ENCODE measurements at regions not wholly inside any gene's neighbourhood (a gene's known extent, or its start where the extent isn't known, plus 50 kb on each side); places are given as distances from the start of the nearest gene placed in this dataset.
"Not testable (repeated sequence)": the region's sequence is repeated elsewhere in the genome, so short reads cannot be mapped to it uniquely, and the experiment has no call there.

GRCh38 chr11:23480736-23481135, 620.5 kb upstream of the CCDC179 start:
- intact Hi-C loops (cut with DNase I), result no loop called here
- no peak for DNase-seq
- H3K4me1 ChIP-seq, result no peaks in the 10 kb centered on the region

GRCh38 chr11:23484146-23484545, 623.9 kb upstream of the CCDC179 start:
- H3K4me3 ChIP-seq; H3K4me1 ChIP-seq; H3K36me3 ChIP-seq (ENCODE audit: insufficient read depth in 1 of 2, low read depth in 1 of 2); DNase-seq; ATAC-seq; H3K27me3 ChIP-seq (ENCODE audit: insufficient read depth in 3 of 3, low read length in 2 of 3); H3K9me3 ChIP-seq; H3K27ac ChIP-seq; intact Hi-C loops (cut with DNase I): not testable (repeated sequence)
- WGBS, 3 donors, result 30 to 64% (median 33%) methylated on average over 3 of the region's 3 CpGs

More at GRCh38 chr11:23480736-23481135, 620.5 kb upstream of the CCDC179 start:
- Histone ChIP-seq H3K4me3 (no peak overlapping the region), H3K9me3 (no peaks in the 10 kb centered on the region), H3K36me3 (ENCODE audit: insufficient read depth in 1 of 2, low read depth in 1 of 2) (no peaks in the 10 kb centered on the region), H3K27ac (no peak overlapping the region), H3K27me3 (ENCODE audit: insufficient read depth in 3 of 3, low read length in 2 of 3) (no peaks in the 10 kb centered on the region)
- no peak for TF ChIP-seq CTCF (IDR thresholded peaks at IDR 0.05)
- ATAC-seq, result no peak

- H3K9me3 ChIP-seq; ATAC-seq; H3K4me3 ChIP-seq; H3K4me1 ChIP-seq; H3K27ac ChIP-seq; intact Hi-C loops (cut with DNase I); H3K27me3 ChIP-seq (ENCODE audit: insufficient read depth in 3 of 3, low read length in 2 of 3); DNase-seq; H3K36me3 ChIP-seq (ENCODE audit: insufficient read depth in 1 of 2, low read depth in 1 of 2): not testable (repeated sequence)
- 78 to 89% (median 82%) methylated on average over 3 of the region's 3 CpGs for WGBS, 3 donors
Observed at GRCh38 chr11:23484618-23485017, 624.3 kb upstream of the CCDC179 start.

- no peak for TF ChIP-seq CTCF (IDR thresholded peaks at IDR 0.05)
- H3K9me3 ChIP-seq, result no peaks in the 10 kb centered on the region
- intact Hi-C loops (cut with DNase I), result no loop called here
- no peak overlapping the region for H3K4me3 ChIP-seq
- H3K36me3 ChIP-seq (ENCODE audit: insufficient read depth in 1 of 2, low read depth in 1 of 2), result no peaks in the 10 kb centered on the region
- H3K4me1 ChIP-seq, result no peaks in the 10 kb centered on the region
- H3K27me3 ChIP-seq (ENCODE audit: insufficient read depth in 3 of 3, low read length in 2 of 3), result no peaks in the 10 kb centered on the region
- WGBS, 3 donors, result 37 to 46% (median 42%) methylated on average over 3 of the region's 3 CpGs
- no peak for DNase-seq
- H3K27ac ChIP-seq, result no peak overlapping the region
- ATAC-seq, result no peak
Observed at GRCh38 chr11:23490557-23491235, 630.4 kb upstream of the CCDC179 start.

- no peak for ATAC-seq
- H3K9me3 ChIP-seq, result no peaks in the 10 kb centered on the region
Observed at GRCh38 chr11:23494981-23495380, 634.7 kb upstream of the CCDC179 start.

More at GRCh38 chr11:23494981-23495380, 634.7 kb upstream of the CCDC179 start:
- no peak overlapping the region for H3K27ac ChIP-seq
- DNase-seq, result no peak
- WGBS, 3 donors, result 71 to 77% (median 73%) methylated on average over 2 of the region's 2 CpGs
- H3K36me3 ChIP-seq (ENCODE audit: insufficient read depth in 1 of 2, low read depth in 1 of 2), result no peaks in the 10 kb centered on the region
- H3K4me1 ChIP-seq, result no peaks in the 10 kb centered on the region
- no peaks in the 10 kb centered on the region for H3K27me3 ChIP-seq (ENCODE audit: insufficient read depth in 3 of 3, low read length in 2 of 3)
- no peak overlapping the region for H3K4me3 ChIP-seq
- TF ChIP-seq CTCF (IDR thresholded peaks at IDR 0.05), result no peak
- intact Hi-C loops (cut with DNase I), result no loop called here
